Heart left ventricle (tissue), 13 donors: ENCODE measurements at regions not wholly inside any gene's neighbourhood (a gene's known extent, or its start where the extent isn't known, plus 50 kb on each side); places are given as distances from the start of the nearest gene placed in this dataset.

Experiments used
- POLR2A ChIP-seq, 2 donors: fragments of 450-650 bp; IDR thresholded peaks; one replicate each; pipeline ENCODE4 v1.6.1; 2017; ENCODE audit warnings: antibody characterized with exemption in 2 of 2, mild to moderate bottlenecking in 2 of 2, moderate library complexity in 2 of 2
- TF ChIP-seq, protein P1 (sequence below), 12 donors: fragments of 200-600 bp; sonication (generic) in 4 of 12; IDR thresholded peaks; one replicate each; pipeline versions ENCODE4 v1.5.0 to v1.8.0; 2018 to 2022; ENCODE audit warnings: antibody characterized with exemption in 12 of 12, mild to moderate bottlenecking in 5 of 12
- donor health status: ischemic (EF 13 %, LVEDD 7.1; RV severe dilation, severe dysfunction).
- donor health status: DM: no; HTN: yes; CAD: no.
- donor health status: DM: no; HTN: no; CAD: no.
- donor health status: ischemic (EF 25% LVEDD 6.9; RV normal size, moderate dysfunction).
- donor health status: ischemic (EF 25% LVEDD 5.7; RV mildly dilated, moderate dysfunction).
- donor health status: ischemic (EF 35%, LVEDD 5.7; RV mildly dilated, moderate dysfunction).
- donor health status: nonischemic (EF 11% LVEDD 7.7; RV severe dilation, severe dysfunction).
- donor health status: DM: yes; HTN: yes; CAD: no.
- donor health status: PGD.
- donor health status: ischemic (EF 29% LVEDD 5.4; RV normal size, mild dysfunction).
- donor health status: nonischemic (EF 23%, LVEDD 6.1; RV moderate dilation, normal function).

DNA sequence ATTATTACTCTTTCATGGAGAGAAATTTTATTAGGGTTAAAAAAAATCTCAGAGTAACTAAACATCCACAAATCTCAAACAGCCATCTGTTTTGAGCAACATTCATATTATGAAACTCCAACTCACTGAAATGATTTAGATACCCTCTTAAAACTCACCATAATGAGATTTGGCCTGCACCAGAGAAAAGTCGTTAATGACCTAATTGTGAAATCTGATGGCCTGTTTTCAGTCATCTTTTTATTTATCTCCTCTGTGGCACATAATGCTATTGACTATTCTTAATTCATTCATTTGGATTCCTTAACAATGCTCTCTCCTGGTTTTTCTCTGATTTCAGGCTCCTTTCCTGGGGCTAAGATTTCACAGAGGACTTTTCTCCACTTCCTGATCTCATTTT is 192.7 kb downstream of the RNF144B start:
- TF ChIP-seq POLR2A (IDR thresholded peaks at IDR 0.05), result no peak
- TF ChIP-seq, protein P1, sequence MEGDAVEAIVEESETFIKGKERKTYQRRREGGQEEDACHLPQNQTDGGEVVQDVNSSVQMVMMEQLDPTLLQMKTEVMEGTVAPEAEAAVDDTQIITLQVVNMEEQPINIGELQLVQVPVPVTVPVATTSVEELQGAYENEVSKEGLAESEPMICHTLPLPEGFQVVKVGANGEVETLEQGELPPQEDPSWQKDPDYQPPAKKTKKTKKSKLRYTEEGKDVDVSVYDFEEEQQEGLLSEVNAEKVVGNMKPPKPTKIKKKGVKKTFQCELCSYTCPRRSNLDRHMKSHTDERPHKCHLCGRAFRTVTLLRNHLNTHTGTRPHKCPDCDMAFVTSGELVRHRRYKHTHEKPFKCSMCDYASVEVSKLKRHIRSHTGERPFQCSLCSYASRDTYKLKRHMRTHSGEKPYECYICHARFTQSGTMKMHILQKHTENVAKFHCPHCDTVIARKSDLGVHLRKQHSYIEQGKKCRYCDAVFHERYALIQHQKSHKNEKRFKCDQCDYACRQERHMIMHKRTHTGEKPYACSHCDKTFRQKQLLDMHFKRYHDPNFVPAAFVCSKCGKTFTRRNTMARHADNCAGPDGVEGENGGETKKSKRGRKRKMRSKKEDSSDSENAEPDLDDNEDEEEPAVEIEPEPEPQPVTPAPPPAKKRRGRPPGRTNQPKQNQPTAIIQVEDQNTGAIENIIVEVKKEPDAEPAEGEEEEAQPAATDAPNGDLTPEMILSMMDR (IDR thresholded peaks at IDR 0.05), result no peak
